ENCODE measurements at regions not wholly inside any gene's neighbourhood (a gene's known extent, or its start where the extent isn't known, plus 50 kb on each side); places are given as distances from the start of the nearest gene placed in this dataset.
A peak's percentile ranks its signal among the peaks of the same experiment; 100 is the strongest.
"Not testable (repeated sequence)": the region's sequence is repeated elsewhere in the genome, so short reads cannot be mapped to it uniquely, and the experiment has no call there.

- not testable (repeated sequence) for H3K9me3 Mint-ChIP-seq; DNase-seq (ENCODE audit: low spot score in 2 of 2); H3K4me3 Mint-ChIP-seq; H3K4me1 Mint-ChIP-seq; H3K36me3 Mint-ChIP-seq; ATAC-seq; H3K27ac Mint-ChIP-seq
Observed at GRCh38 chr2:91568391-91569338, 2877.2 kb downstream of the RPIA start.

- not testable (repeated sequence) for DNase-seq (ENCODE audit: low spot score in 2 of 2); H3K4me1 Mint-ChIP-seq; H3K4me3 Mint-ChIP-seq; ATAC-seq; H3K27ac Mint-ChIP-seq; H3K36me3 Mint-ChIP-seq; H3K9me3 Mint-ChIP-seq
Observed at GRCh38 chr2:91571239-91571923, 2879.9 kb downstream of the RPIA start.

- ATAC-seq; H3K4me3 Mint-ChIP-seq; H3K36me3 Mint-ChIP-seq; DNase-seq (ENCODE audit: low spot score in 2 of 2); H3K27ac Mint-ChIP-seq; H3K4me1 Mint-ChIP-seq; H3K9me3 Mint-ChIP-seq: not testable (repeated sequence)
Observed at GRCh38 chr2:91573018-91573417, 2881.5 kb downstream of the RPIA start.

- H3K9me3 Mint-ChIP-seq; H3K36me3 Mint-ChIP-seq; H3K4me1 Mint-ChIP-seq; H3K4me3 Mint-ChIP-seq; DNase-seq (ENCODE audit: low spot score in 2 of 2); H3K27ac Mint-ChIP-seq; ATAC-seq: not testable (repeated sequence)
Observed at GRCh38 chr2:91573755-91574154, 2882.3 kb downstream of the RPIA start.

- H3K36me3 Mint-ChIP-seq; ATAC-seq; DNase-seq (ENCODE audit: low spot score in 2 of 2); H3K27ac Mint-ChIP-seq; H3K4me1 Mint-ChIP-seq; H3K9me3 Mint-ChIP-seq; H3K4me3 Mint-ChIP-seq: not testable (repeated sequence)
Observed at GRCh38 chr2:91574255-91574654, 2882.8 kb downstream of the RPIA start.

- H3K4me3 Mint-ChIP-seq, ATAC-seq, H3K27ac Mint-ChIP-seq, H3K9me3 Mint-ChIP-seq, H3K4me1 Mint-ChIP-seq, H3K36me3 Mint-ChIP-seq: not testable (repeated sequence)
- DNase-seq (ENCODE audit: low spot score in 2 of 2), result peak in 1 of 2 donors; percentile 38
Observed at GRCh38 chr2:91575701-91576100, 2884.2 kb downstream of the RPIA start.

GRCh38 chr2:91577406-91577805, 2885.9 kb downstream of the RPIA start:
- DNase-seq (ENCODE audit: low spot score in 2 of 2), result peak in 1 of 2 donors; percentile 20
- H3K4me1 Mint-ChIP-seq, H3K4me3 Mint-ChIP-seq, H3K9me3 Mint-ChIP-seq, H3K27ac Mint-ChIP-seq, ATAC-seq, H3K36me3 Mint-ChIP-seq: not testable (repeated sequence)

- not testable (repeated sequence) for H3K36me3 Mint-ChIP-seq; H3K27ac Mint-ChIP-seq; DNase-seq (ENCODE audit: low spot score in 2 of 2); H3K4me3 Mint-ChIP-seq; H3K4me1 Mint-ChIP-seq; ATAC-seq; H3K9me3 Mint-ChIP-seq
Observed at GRCh38 chr2:91578678-91579077, 2887.2 kb downstream of the RPIA start.

- not testable (repeated sequence) for H3K4me1 Mint-ChIP-seq; ATAC-seq; H3K27ac Mint-ChIP-seq; H3K9me3 Mint-ChIP-seq; DNase-seq (ENCODE audit: low spot score in 2 of 2); H3K36me3 Mint-ChIP-seq; H3K4me3 Mint-ChIP-seq
Observed at GRCh38 chr2:91579555-91579954, 2888.1 kb downstream of the RPIA start.

GRCh38 chr2:91580043-91580442, 2888.6 kb downstream of the RPIA start:
- H3K4me1 Mint-ChIP-seq; H3K4me3 Mint-ChIP-seq; DNase-seq (ENCODE audit: low spot score in 2 of 2); H3K27ac Mint-ChIP-seq; H3K9me3 Mint-ChIP-seq; H3K36me3 Mint-ChIP-seq; ATAC-seq: not testable (repeated sequence)

GRCh38 chr2:91587098-91587497, 2895.6 kb downstream of the RPIA start:
- not testable (repeated sequence) for H3K36me3 Mint-ChIP-seq; H3K9me3 Mint-ChIP-seq; H3K4me3 Mint-ChIP-seq; DNase-seq (ENCODE audit: low spot score in 2 of 2); H3K27ac Mint-ChIP-seq; ATAC-seq; H3K4me1 Mint-ChIP-seq

- H3K9me3 Mint-ChIP-seq, result peaks cover 13% of the 10 kb centered on the region
- ATAC-seq; H3K4me1 Mint-ChIP-seq; H3K36me3 Mint-ChIP-seq; H3K4me3 Mint-ChIP-seq; H3K27ac Mint-ChIP-seq; DNase-seq (ENCODE audit: low spot score in 2 of 2): not testable (repeated sequence)
Observed at GRCh38 chr2:91587908-91588535, 2896.5 kb downstream of the RPIA start.

- not testable (repeated sequence) for ATAC-seq; H3K4me1 Mint-ChIP-seq; H3K36me3 Mint-ChIP-seq; DNase-seq (ENCODE audit: low spot score in 2 of 2); H3K4me3 Mint-ChIP-seq; H3K27ac Mint-ChIP-seq
- H3K9me3 Mint-ChIP-seq, result peaks cover 13% of the 10 kb centered on the region
Observed at GRCh38 chr2:91588782-91589223, 2897.3 kb downstream of the RPIA start.

- not testable (repeated sequence) for ATAC-seq; DNase-seq (ENCODE audit: low spot score in 2 of 2)
- H3K9me3 Mint-ChIP-seq, result peaks cover 13% of the 10 kb centered on the region
Observed at GRCh38 chr2:91589454-91590328, 2898.2 kb downstream of the RPIA start.

More at GRCh38 chr2:91589454-91590328, 2898.2 kb downstream of the RPIA start:
- not testable (repeated sequence) for H3K36me3 Mint-ChIP-seq, H3K27ac Mint-ChIP-seq, H3K4me3 Mint-ChIP-seq, H3K4me1 Mint-ChIP-seq
